GM18526 (cell line): ENCODE measurements at regions not wholly inside any gene's neighbourhood (a gene's known extent, or its start where the extent isn't known, plus 50 kb on each side); places are given as distances from the start of the nearest gene placed in this dataset.

Source experiments
- POLR2A ChIP-seq: IDR thresholded peaks from 3 replicates; pipeline ENCODE4 v1.6.1; 2011; ENCODE audit not compliant: insufficient read length; ENCODE audit errors: extremely low read depth

DNA sequence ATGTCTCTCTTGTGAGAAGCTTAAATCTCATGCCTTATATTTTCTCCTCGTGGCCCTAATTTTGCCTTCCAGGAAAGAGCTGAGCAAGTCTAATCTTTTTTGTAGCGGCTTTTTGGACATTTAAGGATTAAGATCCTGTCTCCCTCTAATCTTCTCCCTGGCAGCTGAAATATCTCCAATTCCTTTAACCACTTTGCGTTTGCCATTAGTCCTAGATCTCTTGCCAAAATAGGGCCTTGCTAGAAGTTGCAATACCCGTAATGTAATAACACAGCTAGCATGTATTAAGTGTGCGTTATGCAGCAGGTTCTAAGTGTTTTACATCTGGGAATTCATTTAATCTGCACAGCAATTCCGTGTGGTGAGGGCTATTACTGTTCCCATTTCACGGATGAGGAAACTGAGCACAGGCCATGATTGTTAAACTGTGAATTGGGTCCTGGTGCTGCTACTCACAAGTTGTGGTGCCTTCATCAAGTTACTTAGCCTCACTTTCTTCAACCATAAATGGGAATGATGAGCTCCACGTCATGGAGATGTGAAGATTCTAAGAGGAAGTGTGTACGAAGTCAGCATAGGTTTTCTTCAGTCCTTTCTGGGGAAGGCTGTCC, 198.9 kb upstream of the ASIC2 start:
- no peak for TF ChIP-seq POLR2A

DNA sequence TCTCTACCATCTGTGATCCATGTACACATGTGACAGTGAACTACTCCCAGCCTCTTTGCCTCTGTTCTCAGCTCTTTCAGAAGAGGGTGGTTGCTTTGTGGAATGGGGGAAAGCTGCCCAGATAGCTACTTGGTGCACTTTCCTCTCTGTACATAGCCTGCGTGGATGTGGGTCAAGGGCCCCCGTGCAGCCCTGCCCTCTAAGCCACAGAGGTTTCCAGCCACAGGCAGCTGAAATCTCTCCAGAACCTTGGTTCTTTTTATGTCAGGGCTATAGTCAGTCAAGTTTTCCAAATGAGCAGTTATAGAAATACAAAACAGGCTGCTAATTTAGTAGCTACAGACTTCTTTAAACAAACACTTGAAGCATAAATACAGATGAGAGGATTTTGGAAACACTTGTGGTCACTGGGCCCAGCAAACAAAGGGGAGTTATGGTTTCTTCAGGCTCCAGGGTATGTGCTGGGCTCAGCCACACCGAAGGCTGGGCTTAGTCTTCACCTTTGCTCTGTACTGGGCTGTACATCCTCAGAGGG, 199.7 kb upstream of the ASIC2 start:
- no peak for TF ChIP-seq POLR2A

DNA sequence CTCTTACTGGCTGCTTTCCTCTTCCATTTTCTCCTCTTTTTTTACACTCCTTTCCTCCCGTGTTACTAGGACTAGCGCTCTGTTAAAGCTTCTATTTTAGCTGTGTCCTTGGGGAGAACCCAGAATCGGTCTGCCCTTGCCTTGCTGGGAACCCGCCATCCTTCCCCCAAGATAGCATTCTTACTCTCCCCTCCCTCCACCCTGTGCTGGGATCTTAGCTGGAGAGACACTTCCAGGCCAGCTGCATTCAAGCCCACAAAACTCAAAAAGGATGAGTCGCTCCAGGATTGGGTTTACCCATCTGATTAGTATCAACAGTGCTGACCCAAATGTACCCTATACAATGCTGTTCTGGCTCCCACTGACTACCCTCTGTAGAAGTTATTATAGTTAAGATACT, 200.5 kb upstream of the ASIC2 start:
- no peak for TF ChIP-seq POLR2A

DNA sequence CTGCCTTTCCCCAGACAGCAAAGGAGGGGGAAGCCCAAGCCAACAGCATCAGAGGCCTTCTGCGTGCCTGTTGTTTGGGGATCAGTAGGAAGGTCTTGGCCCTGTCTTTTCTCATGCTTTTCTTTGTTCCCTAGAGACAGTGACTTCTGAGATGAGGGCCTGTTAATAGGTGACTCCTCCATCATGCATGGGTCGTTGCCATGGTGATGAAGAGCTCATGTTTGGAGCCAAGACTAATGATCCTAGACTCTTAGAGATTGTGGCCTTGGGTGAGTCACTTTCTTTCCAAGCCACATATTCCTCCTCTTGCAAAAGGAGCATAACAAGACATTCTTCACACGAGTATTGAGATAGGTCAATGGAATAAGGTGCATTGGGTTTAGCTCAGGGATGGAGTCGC, 201.1 kb upstream of the ASIC2 start:
- TF ChIP-seq POLR2A: no peak

DNA sequence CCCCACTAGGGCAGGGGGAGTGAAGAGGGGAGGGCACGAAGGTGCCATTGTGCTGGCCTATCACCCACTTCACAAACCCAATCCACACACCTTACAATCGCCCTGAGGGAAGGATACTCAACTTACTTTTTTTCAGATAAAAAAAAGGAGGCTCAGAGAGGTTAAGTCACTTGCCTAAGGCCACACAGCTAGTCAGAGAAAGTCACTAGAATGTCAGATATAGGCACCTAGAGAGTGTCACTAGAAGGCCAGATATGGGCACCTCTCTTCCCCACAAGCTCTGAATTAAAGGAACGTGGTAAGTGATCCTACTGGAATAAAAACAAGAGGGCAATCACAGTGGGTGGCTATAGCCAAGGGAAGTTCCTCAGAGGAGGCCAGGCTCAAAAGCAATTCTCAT, 204.5 kb upstream of the ASIC2 start:
- no peak for TF ChIP-seq POLR2A

DNA sequence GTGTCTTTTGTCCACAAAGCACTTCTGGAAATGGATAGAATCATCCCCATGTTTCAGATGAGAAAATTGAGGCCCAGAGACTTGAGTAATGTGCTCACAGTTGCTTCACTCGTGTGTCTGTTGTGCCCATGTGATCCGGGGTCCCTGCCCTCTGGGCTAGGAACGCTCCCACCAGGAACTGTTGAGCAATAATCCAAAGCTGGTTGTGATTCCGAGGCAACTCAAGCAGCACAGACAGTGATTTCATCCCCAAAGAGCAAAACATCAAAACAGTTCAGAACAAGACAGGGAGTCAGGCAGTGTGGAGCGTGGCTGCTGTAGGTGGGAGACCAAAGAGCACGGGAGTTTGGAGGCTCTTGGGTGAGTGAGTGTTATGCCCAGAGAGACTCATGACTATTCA, 205.0 kb upstream of the ASIC2 start:
- TF ChIP-seq POLR2A: no peak

DNA sequence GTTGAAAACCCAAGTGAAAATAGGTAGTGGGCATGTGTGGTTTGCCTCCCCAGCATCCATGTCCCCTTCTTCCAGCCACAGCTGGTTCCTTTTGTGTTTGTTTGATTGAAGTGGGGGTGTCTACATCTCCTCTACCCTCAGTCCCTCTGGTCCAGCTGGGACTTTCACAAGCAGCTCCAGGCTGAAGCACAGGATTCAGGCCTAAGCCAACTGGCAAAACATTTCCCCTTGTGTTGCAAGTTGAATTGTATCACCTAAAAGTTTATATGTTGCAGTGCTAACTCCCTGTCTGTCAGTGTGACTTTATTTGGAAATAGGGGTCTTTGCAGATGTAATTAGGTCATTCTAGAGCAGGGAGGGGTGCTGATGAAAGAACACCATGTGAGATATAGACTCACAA, 205.9 kb upstream of the ASIC2 start:
- TF ChIP-seq POLR2A: no peak

DNA sequence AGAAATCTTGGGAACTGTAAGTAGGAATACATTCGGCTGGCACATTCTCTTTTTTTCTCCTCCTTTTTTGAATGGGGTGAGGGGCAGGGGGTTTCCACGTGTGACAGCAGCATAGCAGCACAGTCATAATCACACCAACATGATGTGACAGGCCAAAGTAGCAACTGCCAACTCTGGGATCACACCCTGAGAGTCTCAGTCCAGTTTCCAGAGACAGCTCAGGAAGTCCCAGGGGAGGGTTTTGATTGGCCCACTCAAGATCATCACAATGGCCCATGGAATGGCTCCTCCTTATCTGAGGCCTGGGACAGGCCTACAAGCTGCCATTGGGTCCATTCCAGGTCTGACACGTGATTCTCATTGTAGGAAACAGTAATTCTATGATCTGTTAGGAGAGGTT, 207.1 kb upstream of the ASIC2 start:
- TF ChIP-seq POLR2A: no peak

DNA sequence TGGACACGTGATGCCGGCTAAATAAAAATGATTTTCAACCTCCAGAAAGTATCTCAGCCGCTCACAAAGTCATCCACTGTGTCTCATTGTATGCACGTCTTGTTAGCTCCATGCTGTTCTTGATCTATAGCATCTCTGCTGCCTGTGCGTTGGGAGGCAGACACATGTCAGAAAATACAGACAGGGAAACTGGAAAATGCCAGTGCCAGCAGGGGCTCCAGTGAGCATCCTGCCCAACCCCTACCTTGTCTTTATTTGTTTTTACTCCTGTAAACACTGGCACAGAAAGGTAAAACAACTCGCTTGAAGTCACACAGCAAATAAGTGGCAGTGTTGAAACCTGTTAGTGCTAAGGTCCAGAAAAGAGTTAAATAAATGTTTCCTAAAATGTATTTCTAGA, 208.1 kb upstream of the ASIC2 start:
- no peak for TF ChIP-seq POLR2A

DNA sequence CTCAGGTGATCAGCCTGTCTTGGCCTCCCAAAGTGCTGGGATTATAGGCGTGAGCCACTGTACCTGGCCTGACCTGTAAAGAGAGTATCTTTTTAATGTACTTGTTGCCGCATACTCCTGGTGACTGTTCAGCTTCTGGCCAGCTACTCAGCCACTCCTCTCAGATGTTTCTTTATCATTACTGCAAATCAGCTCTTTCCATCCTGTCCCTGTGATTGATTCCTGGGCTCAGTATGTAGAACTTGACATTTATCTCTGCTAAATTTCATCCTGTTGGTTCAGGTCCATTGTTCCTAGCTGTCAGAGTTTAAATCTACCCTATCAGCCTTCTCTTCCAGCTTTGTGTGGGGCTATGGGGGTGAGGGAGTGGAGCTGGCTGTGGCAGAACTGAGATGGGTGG, 211.5 kb upstream of the ASIC2 start:
- TF ChIP-seq POLR2A: no peak

DNA sequence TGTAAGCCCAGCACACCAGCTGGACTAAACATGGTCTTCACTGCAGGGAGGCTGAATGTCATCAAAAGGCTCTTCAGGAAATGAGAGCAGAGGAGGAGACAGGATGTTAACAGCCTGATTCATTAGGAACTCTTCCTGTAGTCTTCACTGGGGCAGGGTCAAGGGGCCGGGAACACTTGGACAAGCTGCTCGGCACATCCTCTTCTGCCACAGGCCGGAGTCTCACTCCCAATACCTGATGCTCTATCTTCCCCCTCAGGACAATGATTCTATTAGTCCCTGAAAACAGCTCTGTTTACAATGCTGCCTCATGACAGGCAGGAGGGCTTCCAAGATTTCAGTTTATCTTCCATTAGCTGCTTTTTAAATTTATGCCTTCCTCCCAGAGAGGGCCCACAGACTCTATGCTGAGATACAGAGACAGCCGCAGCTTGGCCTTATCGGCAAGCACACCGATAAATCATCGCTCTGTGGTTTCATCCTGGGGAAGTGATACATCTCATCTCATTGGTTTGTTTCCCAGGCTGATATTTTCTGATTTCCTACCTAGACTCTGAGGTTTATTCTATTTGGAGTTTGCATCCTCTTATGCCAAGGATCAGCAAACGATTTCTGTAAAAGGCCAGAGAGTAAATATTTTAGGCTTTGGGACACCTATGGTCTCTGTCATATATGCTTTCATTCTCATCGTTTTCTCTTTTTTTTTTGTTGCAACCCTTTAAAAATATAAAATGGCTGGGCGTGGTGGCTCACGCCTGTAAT, 214.0 kb upstream of the ASIC2 start:
- no peak for TF ChIP-seq POLR2A

DNA sequence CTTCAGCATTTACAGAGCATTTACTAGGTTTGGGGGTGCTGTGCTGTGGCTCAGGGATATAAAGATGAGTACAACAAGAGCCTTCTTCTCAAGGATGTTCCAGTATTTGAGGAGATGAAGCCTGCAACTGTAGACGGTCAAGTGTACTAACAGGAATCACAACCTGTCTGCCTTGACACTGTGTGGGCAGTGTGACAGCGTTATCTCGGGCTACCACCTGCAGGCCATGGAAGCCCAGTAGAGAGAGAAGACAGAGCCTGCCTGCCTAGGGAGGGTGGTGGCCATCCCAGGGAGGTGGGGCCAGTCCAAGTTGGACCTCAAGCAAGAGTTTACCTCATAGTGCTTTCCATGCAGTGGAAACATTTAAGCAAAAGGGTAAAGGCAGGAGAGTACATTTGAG, 215.1 kb upstream of the ASIC2 start:
- no peak for TF ChIP-seq POLR2A

DNA sequence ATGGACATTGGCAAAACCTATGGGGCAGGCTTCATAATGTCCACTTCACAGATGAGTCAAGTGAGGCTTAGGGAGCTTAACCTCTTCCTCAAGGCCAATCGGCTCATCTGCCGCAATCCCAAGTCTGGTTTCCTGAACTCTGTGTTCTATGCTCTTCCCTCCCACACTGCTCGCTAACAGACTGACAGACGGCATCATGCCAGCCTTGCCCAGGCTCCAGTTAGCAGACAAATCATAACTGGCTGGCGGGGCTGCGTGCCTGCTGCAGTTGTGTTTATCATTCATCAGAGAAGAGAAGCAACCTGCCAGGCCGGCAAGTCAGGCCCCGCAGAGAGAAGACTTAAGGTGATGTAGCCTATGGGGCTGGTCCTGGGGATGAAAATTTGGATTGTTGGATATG, 216.2 kb upstream of the ASIC2 start:
- TF ChIP-seq POLR2A: no peak

DNA sequence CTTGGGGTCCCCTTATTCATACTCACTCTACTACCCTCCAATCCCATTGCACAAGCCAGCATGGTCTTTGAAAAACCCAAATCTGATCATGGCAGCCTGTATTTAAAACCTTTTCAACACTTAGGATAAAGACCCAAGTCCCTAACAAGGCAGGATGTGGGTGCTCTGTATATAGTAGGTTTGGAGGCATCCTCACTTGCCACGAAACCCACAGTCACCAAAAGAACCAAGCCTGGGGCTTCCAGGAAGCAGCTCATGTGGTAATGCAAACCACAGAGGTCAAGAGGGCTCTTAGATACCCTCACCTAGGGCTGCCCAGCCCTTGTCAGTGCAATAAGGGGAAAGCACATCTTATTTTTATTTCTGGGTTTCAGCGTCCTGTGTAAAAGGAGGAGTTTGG, 218.6 kb upstream of the ASIC2 start:
- TF ChIP-seq POLR2A: no peak

DNA sequence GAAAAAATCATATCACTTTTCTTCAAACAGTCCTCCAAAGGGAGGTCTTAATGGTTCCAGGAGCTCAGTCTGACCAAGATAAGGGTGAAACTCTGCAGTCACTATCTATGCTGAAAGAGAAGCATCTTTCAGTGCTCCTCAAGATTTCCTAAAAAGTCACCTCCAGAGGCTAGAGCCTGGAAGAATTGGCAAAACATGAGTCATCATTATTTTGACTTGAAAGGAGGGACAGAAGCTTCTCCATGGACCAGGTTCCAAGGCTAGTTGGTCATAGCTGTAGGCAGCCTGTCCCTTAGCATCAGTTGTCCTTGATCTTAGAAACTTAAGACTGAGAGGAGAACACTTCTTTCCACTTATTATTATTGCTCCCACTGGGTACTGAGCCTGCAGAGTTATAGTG, 219.0 kb upstream of the ASIC2 start:
- no peak for TF ChIP-seq POLR2A

DNA sequence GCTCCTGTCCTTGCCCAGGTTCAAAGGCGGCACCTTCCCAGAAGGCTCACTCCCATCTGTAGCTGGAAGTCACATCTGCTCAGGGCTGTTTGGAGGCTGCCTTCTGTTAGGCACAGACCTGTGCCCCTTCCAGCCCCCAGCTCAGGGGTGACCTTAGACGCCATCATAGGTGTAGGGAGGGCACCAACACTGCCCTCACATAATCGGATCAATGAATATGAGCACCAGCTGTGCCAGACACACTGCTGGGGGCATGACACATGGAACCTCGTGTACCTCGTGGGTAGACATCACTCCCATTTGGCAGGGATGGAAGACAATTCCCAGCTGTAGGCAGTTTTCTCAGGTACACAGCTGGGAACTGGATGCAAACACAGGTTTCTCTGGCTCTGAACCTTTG, 220.7 kb upstream of the ASIC2 start:
- TF ChIP-seq POLR2A: no peak

DNA sequence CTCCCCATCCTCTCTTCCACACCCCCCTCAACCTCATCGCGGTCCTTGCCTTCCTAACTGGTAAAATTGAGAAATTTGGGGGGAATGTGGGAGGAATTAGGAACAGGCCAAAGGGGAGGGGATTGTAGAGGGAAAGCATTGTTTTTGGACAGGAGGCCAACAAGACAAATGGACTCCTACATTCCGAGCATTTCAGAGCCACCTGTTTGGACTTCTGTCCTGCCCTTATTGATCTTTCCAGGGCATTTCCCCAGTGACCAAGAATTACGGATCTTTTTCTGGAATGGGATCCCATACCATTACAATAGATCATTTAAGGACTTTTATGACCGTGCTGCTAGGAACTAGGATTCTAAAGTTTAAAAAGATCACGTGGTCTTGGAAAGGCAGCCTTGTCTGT, 221.3 kb upstream of the ASIC2 start:
- TF ChIP-seq POLR2A: no peak
